Osteocyte (in vitro differentiated cells): ENCODE measurements at regions not wholly inside any gene's neighbourhood (a gene's known extent, or its start where the extent isn't known, plus 50 kb on each side); places are given as distances from the start of the nearest gene placed in this dataset.

Experiments
- DNase-seq: peaks from one replicate; pipeline ENCODE4 v3.0.0; 2021; ENCODE audit warnings: mixed read lengths; ENCODE audit not compliant: unreplicated experiment; ENCODE audit errors: extremely low spot score
- H3K27ac Mint-ChIP-seq: one replicate; pipeline ENCODE4 v1.8.0; 2021; ENCODE audit warnings: mild to moderate bottlenecking, mixed read lengths; ENCODE audit not compliant: unreplicated experiment
- H3K27me3 Mint-ChIP-seq: one replicate; pipeline ENCODE4 v1.8.0; 2021; ENCODE audit warnings: mixed read lengths; ENCODE audit not compliant: unreplicated experiment
- H3K36me3 Mint-ChIP-seq: one replicate; pipeline ENCODE4 v1.8.0; 2021; ENCODE audit warnings: mixed read lengths; ENCODE audit not compliant: unreplicated experiment
- H3K4me1 Mint-ChIP-seq: one replicate; pipeline ENCODE4 v1.8.0; 2021; ENCODE audit warnings: mixed read lengths; ENCODE audit not compliant: unreplicated experiment
- H3K4me3 Mint-ChIP-seq: one replicate; pipeline ENCODE4 v1.8.0; 2021; ENCODE audit warnings: mild to moderate bottlenecking, moderate library complexity, mixed read lengths; ENCODE audit not compliant: unreplicated experiment
- H3K9me3 Mint-ChIP-seq: one replicate; pipeline ENCODE4 v1.8.0; 2021; ENCODE audit warnings: mixed read lengths; ENCODE audit not compliant: unreplicated experiment
- CTCF ChIP-seq: fragments of 200-600 bp; sonication (generic); IDR thresholded peaks from 2 replicates; pipeline ENCODE4 v1.5.0; 2021; ENCODE audit warnings: antibody characterized with exemption, mild to moderate bottlenecking, moderate library complexity

- no peak for DNase-seq
- no peak for TF ChIP-seq CTCF
- H3K27ac Mint-ChIP-seq: no peak overlapping the region
- H3K4me1 Mint-ChIP-seq: no peaks in the 10 kb centered on the region
- H3K4me3 Mint-ChIP-seq: no peak overlapping the region
- no peaks in the 10 kb centered on the region for H3K27me3 Mint-ChIP-seq
- no peaks in the 10 kb centered on the region for H3K36me3 Mint-ChIP-seq
- no peaks in the 10 kb centered on the region for H3K9me3 Mint-ChIP-seq
These were observed 620.5 kb upstream of the PKN2 start for GRCh38 chr1:88063605-88064004.

- Mint-ChIP-seq H3K4me3 (no peak overlapping the region), H3K27ac (no peak overlapping the region), H3K27me3 (no peaks in the 10 kb centered on the region), H3K36me3 (no peaks in the 10 kb centered on the region), H3K9me3 (no peaks in the 10 kb centered on the region), H3K4me1 (no peaks in the 10 kb centered on the region)
- TF ChIP-seq CTCF: no peak
- no peak for DNase-seq
These were observed 615.6 kb upstream of the PKN2 start for GRCh38 chr1:88068407-88068960.

- Mint-ChIP-seq H3K4me1 (no peaks in the 10 kb centered on the region), H3K36me3 (no peaks in the 10 kb centered on the region), H3K9me3 (no peaks in the 10 kb centered on the region), H3K27ac (no peak overlapping the region), H3K27me3 (no peaks in the 10 kb centered on the region), H3K4me3 (no peak overlapping the region)
- no peak for TF ChIP-seq CTCF
- no peak for DNase-seq
These were observed 613.1 kb upstream of the PKN2 start for GRCh38 chr1:88070956-88071355.

- DNase-seq: no peak
- no peaks in the 10 kb centered on the region for H3K36me3 Mint-ChIP-seq
- H3K9me3 Mint-ChIP-seq: no peaks in the 10 kb centered on the region
- H3K27ac Mint-ChIP-seq: no peak overlapping the region
- H3K27me3 Mint-ChIP-seq: no peaks in the 10 kb centered on the region
- H3K4me1 Mint-ChIP-seq: no peaks in the 10 kb centered on the region
- H3K4me3 Mint-ChIP-seq: no peak overlapping the region
- TF ChIP-seq CTCF: no peak
These were observed 609.4 kb upstream of the PKN2 start for GRCh38 chr1:88074661-88075060.

GRCh38 chr1:88075813-88076212, 608.3 kb upstream of the PKN2 start:
- TF ChIP-seq CTCF: no peak
- H3K27ac Mint-ChIP-seq: no peak overlapping the region

More at GRCh38 chr1:88075813-88076212, 608.3 kb upstream of the PKN2 start:
- Mint-ChIP-seq H3K4me1 (no peaks in the 10 kb centered on the region), H3K36me3 (no peaks in the 10 kb centered on the region), H3K27me3 (no peaks in the 10 kb centered on the region), H3K9me3 (no peaks in the 10 kb centered on the region), H3K4me3 (no peak overlapping the region)
- no peak for DNase-seq
